ENCODE measurements at regions not wholly inside any gene's neighbourhood (a gene's known extent, or its start where the extent isn't known, plus 50 kb on each side); places are given as distances from the start of the nearest gene placed in this dataset.

DNA sequence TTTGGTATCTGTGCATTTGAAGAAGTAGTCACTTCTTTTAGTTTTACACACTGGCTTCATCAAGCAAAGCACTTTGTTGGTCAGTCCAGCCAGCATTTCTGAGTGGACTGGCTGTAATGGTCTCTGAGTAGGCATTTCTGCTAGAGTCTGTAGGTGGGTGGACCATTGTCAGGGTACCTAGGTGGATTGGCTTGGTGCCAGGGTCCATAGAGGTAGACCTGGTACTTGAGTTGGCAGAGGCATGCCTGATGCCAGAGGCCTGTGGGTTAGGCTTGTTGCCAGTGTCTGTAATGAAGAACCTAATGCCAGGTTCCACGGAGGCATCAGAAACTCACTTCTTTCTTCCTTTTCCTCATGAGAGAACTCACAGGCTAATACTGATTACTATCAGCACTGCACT, 157.9 kb upstream of the C11orf87 start (continued):
- TF ChIP-seq, protein P1, sequence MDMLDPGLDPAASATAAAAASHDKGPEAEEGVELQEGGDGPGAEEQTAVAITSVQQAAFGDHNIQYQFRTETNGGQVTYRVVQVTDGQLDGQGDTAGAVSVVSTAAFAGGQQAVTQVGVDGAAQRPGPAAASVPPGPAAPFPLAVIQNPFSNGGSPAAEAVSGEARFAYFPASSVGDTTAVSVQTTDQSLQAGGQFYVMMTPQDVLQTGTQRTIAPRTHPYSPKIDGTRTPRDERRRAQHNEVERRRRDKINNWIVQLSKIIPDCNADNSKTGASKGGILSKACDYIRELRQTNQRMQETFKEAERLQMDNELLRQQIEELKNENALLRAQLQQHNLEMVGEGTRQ (IDR thresholded peaks at IDR 0.05; ENCODE audit: low read length) = no peak
- TF ChIP-seq SIX5 (IDR thresholded peaks at IDR 0.05; ENCODE audit: low read depth, low read length) (no peak), BACH1 (IDR thresholded peaks at IDR 0.05; ENCODE audit: low read length) (no peak), TAF1 (IDR thresholded peaks at IDR 0.05; ENCODE audit: low read depth, low read length) (no peak), TBP (IDR thresholded peaks at IDR 0.05; ENCODE audit: low read depth, low read length) (no peak), POU5F1 (IDR thresholded peaks at IDR 0.05; ENCODE audit: low read depth, low read length) (no peak), CREB1 (IDR thresholded peaks at IDR 0.05) (no peak)
